ENCODE measurements at regions not wholly inside any gene's neighbourhood (a gene's known extent, or its start where the extent isn't known, plus 50 kb on each side); places are given as distances from the start of the nearest gene placed in this dataset.

- 83% methylated on average over 2 of the region's 4 CpGs for whole genome bisulfite sequencing (ENCODE audit: insufficient coverage)
- Mint-ChIP-seq H3K27ac (no peak overlapping the region), H3K27me3 (ENCODE audit: low read depth in 2 of 2) (peaks cover 0 to 7% of the 10 kb centered on the region in 2 donors), H3K4me1 (no peaks in the 10 kb centered on the region), H3K4me3 (no peak overlapping the region), H3K9me3 (peaks cover 0 to 4% of the 10 kb centered on the region in 2 donors), H3K36me3 (no peaks in the 10 kb centered on the region)
- Histone ChIP-seq H3K27ac (ENCODE audit: low read length) (no peak overlapping the region), H3K27me3 (ENCODE audit: control insufficient read depth, insufficient read depth, low read length) (no peaks in the 10 kb centered on the region), H3K4me1 (ENCODE audit: control insufficient read depth, insufficient read depth, low read length) (no peaks in the 10 kb centered on the region), H3K9me3 (ENCODE audit: control insufficient read depth, insufficient read depth, low read length) (no peaks in the 10 kb centered on the region), H3K4me3 (ENCODE audit: low read length) (no peak overlapping the region), H3K36me3 (ENCODE audit: control insufficient read depth, insufficient read depth, low read length) (no peaks in the 10 kb centered on the region)
- ATAC-seq (no peak), DNase-seq (no peak)
- TF ChIP-seq, protein P1, sequence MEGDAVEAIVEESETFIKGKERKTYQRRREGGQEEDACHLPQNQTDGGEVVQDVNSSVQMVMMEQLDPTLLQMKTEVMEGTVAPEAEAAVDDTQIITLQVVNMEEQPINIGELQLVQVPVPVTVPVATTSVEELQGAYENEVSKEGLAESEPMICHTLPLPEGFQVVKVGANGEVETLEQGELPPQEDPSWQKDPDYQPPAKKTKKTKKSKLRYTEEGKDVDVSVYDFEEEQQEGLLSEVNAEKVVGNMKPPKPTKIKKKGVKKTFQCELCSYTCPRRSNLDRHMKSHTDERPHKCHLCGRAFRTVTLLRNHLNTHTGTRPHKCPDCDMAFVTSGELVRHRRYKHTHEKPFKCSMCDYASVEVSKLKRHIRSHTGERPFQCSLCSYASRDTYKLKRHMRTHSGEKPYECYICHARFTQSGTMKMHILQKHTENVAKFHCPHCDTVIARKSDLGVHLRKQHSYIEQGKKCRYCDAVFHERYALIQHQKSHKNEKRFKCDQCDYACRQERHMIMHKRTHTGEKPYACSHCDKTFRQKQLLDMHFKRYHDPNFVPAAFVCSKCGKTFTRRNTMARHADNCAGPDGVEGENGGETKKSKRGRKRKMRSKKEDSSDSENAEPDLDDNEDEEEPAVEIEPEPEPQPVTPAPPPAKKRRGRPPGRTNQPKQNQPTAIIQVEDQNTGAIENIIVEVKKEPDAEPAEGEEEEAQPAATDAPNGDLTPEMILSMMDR (IDR thresholded peaks at IDR 0.05) = no peak
- intact Hi-C loops (cut with micrococcal nuclease) = no loop called here
These were observed 918.6 kb downstream of the KCNMA1 start for GRCh38 chr10:76719006-76719405.

- Mint-ChIP-seq H3K27ac (no peak overlapping the region), H3K4me3 (no peak overlapping the region), H3K4me1 (no peaks in the 10 kb centered on the region), H3K27me3 (ENCODE audit: low read depth in 2 of 2) (peaks cover 0 to 7% of the 10 kb centered on the region in 2 donors), H3K9me3 (peaks cover 0 to 4% of the 10 kb centered on the region in 2 donors), H3K36me3 (no peaks in the 10 kb centered on the region)
- DNase-seq (no peak), ATAC-seq (no peak)
- Histone ChIP-seq H3K9me3 (ENCODE audit: control insufficient read depth, insufficient read depth, low read length) (no peaks in the 10 kb centered on the region), H3K27ac (ENCODE audit: low read length) (no peak overlapping the region), H3K4me1 (ENCODE audit: control insufficient read depth, insufficient read depth, low read length) (no peaks in the 10 kb centered on the region), H3K4me3 (ENCODE audit: low read length) (no peak overlapping the region), H3K36me3 (ENCODE audit: control insufficient read depth, insufficient read depth, low read length) (no peaks in the 10 kb centered on the region), H3K27me3 (ENCODE audit: control insufficient read depth, insufficient read depth, low read length) (no peaks in the 10 kb centered on the region)
- no CpG with 5 or more reads among the region's 1 CpG for WGBS (ENCODE audit: insufficient coverage)
- intact Hi-C loops (cut with micrococcal nuclease) = no loop called here
- TF ChIP-seq, protein P1 (IDR thresholded peaks at IDR 0.05) = no peak
These were observed 920.5 kb downstream of the KCNMA1 start for GRCh38 chr10:76717141-76717540.

GRCh38 chr10:76711222-76711997 is 926.2 kb downstream of the KCNMA1 start:
- Histone ChIP-seq H3K27ac (ENCODE audit: low read length) (no peak overlapping the region), H3K36me3 (ENCODE audit: control insufficient read depth, insufficient read depth, low read length) (no peaks in the 10 kb centered on the region), H3K27me3 (ENCODE audit: control insufficient read depth, insufficient read depth, low read length) (no peaks in the 10 kb centered on the region), H3K9me3 (ENCODE audit: control insufficient read depth, insufficient read depth, low read length) (no peaks in the 10 kb centered on the region), H3K4me3 (ENCODE audit: low read length) (no peak overlapping the region), H3K4me1 (ENCODE audit: control insufficient read depth, insufficient read depth, low read length) (no peaks in the 10 kb centered on the region)
- 70% methylated on average over 8 of the region's 8 CpGs for WGBS (ENCODE audit: insufficient coverage)
- DNase-seq = no peak
- ATAC-seq = no peak
- Mint-ChIP-seq H3K27me3 (ENCODE audit: low read depth in 2 of 2) (peaks cover 4 to 17% of the 10 kb centered on the region in 2 donors), H3K9me3 (peaks cover 7% of the 10 kb centered on the region in 2 donors), H3K4me3 (no peak overlapping the region), H3K27ac (no peak overlapping the region), H3K36me3 (no peaks in the 10 kb centered on the region), H3K4me1 (no peaks in the 10 kb centered on the region)
- TF ChIP-seq, protein P1 (IDR thresholded peaks at IDR 0.05) = no peak
- intact Hi-C loops (cut with micrococcal nuclease) = no loop called here

DNA sequence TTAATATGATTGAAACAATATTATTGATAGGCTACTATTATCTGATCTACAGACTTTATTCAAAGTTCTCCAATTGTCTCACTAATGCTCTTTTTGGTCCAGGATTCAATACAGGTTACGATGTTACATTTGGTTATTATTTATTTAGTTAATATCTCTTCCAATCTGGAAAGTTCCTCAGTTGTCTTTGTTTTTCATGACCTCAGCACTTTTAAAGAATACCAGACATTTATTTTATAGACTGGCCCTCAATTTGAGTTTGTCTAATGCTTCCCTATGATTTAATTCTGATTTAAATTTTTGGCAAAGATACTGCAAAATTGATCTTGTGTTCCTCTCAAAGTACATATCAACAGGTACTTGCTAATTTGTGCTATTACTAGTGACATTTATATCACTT is 937.4 kb downstream of the KCNMA1 start:
- WGBS (ENCODE audit: insufficient coverage) = no CpG with 5 or more reads among the region's 1 CpG
- no peak for DNase-seq
- intact Hi-C loops (cut with micrococcal nuclease) = no loop called here

More for the DNA sequence above, 937.4 kb downstream of the KCNMA1 start:
- Histone ChIP-seq H3K27ac (ENCODE audit: low read length) (no peak overlapping the region), H3K27me3 (ENCODE audit: control insufficient read depth, insufficient read depth, low read length) (no peaks in the 10 kb centered on the region), H3K4me1 (ENCODE audit: control insufficient read depth, insufficient read depth, low read length) (no peaks in the 10 kb centered on the region), H3K4me3 (ENCODE audit: low read length) (no peak overlapping the region), H3K9me3 (ENCODE audit: control insufficient read depth, insufficient read depth, low read length) (no peaks in the 10 kb centered on the region), H3K36me3 (ENCODE audit: control insufficient read depth, insufficient read depth, low read length) (no peaks in the 10 kb centered on the region)
- no peaks in the 10 kb centered on the region for H3K36me3 Mint-ChIP-seq
- peaks cover 8 to 14% of the 10 kb centered on the region in 2 donors for H3K27me3 Mint-ChIP-seq (ENCODE audit: low read depth in 2 of 2)
- no peak for ATAC-seq
- no peaks in the 10 kb centered on the region for H3K4me1 Mint-ChIP-seq
- TF ChIP-seq, protein P1 (IDR thresholded peaks at IDR 0.05) = no peak
- H3K4me3 Mint-ChIP-seq = no peak overlapping the region
- no peak overlapping the region for H3K27ac Mint-ChIP-seq
- H3K9me3 Mint-ChIP-seq = peaks cover 2 to 3% of the 10 kb centered on the region in 2 donors
